GM23338 (cell line): ENCODE measurements at regions not wholly inside any gene's neighbourhood (a gene's known extent, or its start where the extent isn't known, plus 50 kb on each side); places are given as distances from the start of the nearest gene placed in this dataset.

Source experiments
- ATAC-seq: fragments of 200-7000 bp; cut with Tn5 transposase; 3 replicates; pipeline ENCODE4 v1.9.1; 2020
- DNase-seq: peaks from one replicate; pipeline ENCODE4 v3.0.0-alpha.2; 2015; ENCODE audit warnings: low spot score
- H2AFZ ChIP-seq: fragments of 200-600 bp; sonication (generic); 2 replicates; pipeline ENCODE4 v1.8.0; 2016; ENCODE audit warnings: antibody characterized with exemption, mild to moderate bottlenecking, moderate library complexity
- H3F3A ChIP-seq: fragments of 200-600 bp; sonication (generic); replicated peaks from 2 replicates; pipeline ENCODE4 v1.8.0; 2017; ENCODE audit warnings: antibody characterized with exemption, mixed run types, low read depth
- H3K27ac ChIP-seq: fragments of 200-600 bp; sonication (generic); 2 replicates; pipeline ENCODE4 v1.6.1; 2016; ENCODE audit warnings: low read depth
- H3K27me3 ChIP-seq: fragments of 200-600 bp; sonication (generic); 2 replicates; pipeline ENCODE4 v1.8.0; 2016; ENCODE audit warnings: mild to moderate bottlenecking, mixed run types, moderate library complexity; ENCODE audit not compliant: insufficient read depth
- H3K36me3 ChIP-seq: fragments of 200-600 bp; sonication (generic); 2 replicates; pipeline ENCODE4 v1.8.0; 2016; ENCODE audit warnings: mild to moderate bottlenecking; ENCODE audit not compliant: insufficient read depth
- H3K4me1 ChIP-seq: fragments of 200-600 bp; sonication (generic); 2 replicates; pipeline ENCODE4 v1.8.0; 2016; ENCODE audit warnings: mild to moderate bottlenecking, moderate library complexity; ENCODE audit not compliant: insufficient read depth
- H3K4me2 ChIP-seq: fragments of 200-600 bp; sonication (generic); 2 replicates; pipeline ENCODE4 v1.7.1; 2017; ENCODE audit warnings: mixed run types
- H3K4me3 ChIP-seq: fragments of 200-600 bp; sonication (generic); 2 replicates; pipeline ENCODE4 v1.6.1; 2016; ENCODE audit warnings: mixed run types
- H3K79me2 ChIP-seq: fragments of 200-600 bp; sonication (generic); replicated peaks from 2 replicates; pipeline ENCODE4 v1.8.0; 2017; ENCODE audit warnings: mild to moderate bottlenecking; ENCODE audit not compliant: insufficient read depth
- H3K9me2 ChIP-seq: fragments of 200-600 bp; sonication (generic); 2 replicates; pipeline ENCODE4 v1.8.0; 2017; ENCODE audit not compliant: insufficient read depth
- H4K20me1 ChIP-seq: fragments of 200-600 bp; sonication (generic); replicated peaks from 2 replicates; pipeline ENCODE4 v1.8.0; 2017; ENCODE audit warnings: mild to moderate bottlenecking; ENCODE audit not compliant: insufficient read depth
- H3K27ac Mint-ChIP-seq: 2 replicates; pipeline ENCODE4 v1.8.0; 2020; ENCODE audit warnings: inconsistent platforms, mild to moderate bottlenecking, moderate library complexity, mixed read lengths
- H3K27me3 Mint-ChIP-seq: 3 replicates; pipeline ENCODE4 v1.8.0; 2022; ENCODE audit warnings: low read depth, mild to moderate bottlenecking, moderate library complexity, mixed read lengths, inconsistent platforms; ENCODE audit not compliant: insufficient read depth, poor library complexity
- H3K36me3 Mint-ChIP-seq: 3 replicates; pipeline ENCODE4 v1.8.0; 2021; ENCODE audit warnings: low read depth, mild to moderate bottlenecking, inconsistent platforms, moderate library complexity, mixed read lengths
- H3K4me1 Mint-ChIP-seq: 3 replicates; pipeline ENCODE4 v1.8.0; 2020; ENCODE audit warnings: mild to moderate bottlenecking, inconsistent platforms, mixed read lengths
- H3K4me3 Mint-ChIP-seq: 3 replicates; pipeline ENCODE4 v1.8.0; 2021; ENCODE audit warnings: moderate library complexity, mild to moderate bottlenecking, inconsistent platforms, mixed read lengths
- H3K9me3 Mint-ChIP-seq: 3 replicates; pipeline ENCODE4 v1.8.0; 2020; ENCODE audit warnings: moderate library complexity, mild to moderate bottlenecking, inconsistent platforms, mixed read lengths
- CREB1 ChIP-seq: fragments of 250-450 bp; sonication (Bioruptor Pico); IDR thresholded peaks from 2 replicates; pipeline ENCODE4 v1.5.0; 2020; ENCODE audit warnings: low read depth, mild to moderate bottlenecking, moderate library complexity
- CTCF ChIP-seq, 2 experiments: fragments of 200-600 bp in 1 of 2; sonication (generic) in 1 of 2; conservative IDR thresholded peaks; 2 replicates each; pipeline versions ENCODE4 v1.5.1 to v1.6.1; 2016 to 2017; ENCODE audit warnings: antibody characterized with exemption in 2 of 2, low read depth in 2 of 2, mild to moderate bottlenecking in 2 of 2, moderate library complexity in 1 of 2
- ETS1 ChIP-seq: IDR thresholded peaks from 2 replicates; pipeline ENCODE4 v1.6.1; 2016; ENCODE audit warnings: antibody characterized with exemption
- EZH2 ChIP-seq: fragments of 200-600 bp; sonication (generic); IDR thresholded peaks from one replicate; pipeline ENCODE4 v1.8.0; 2017; ENCODE audit warnings: antibody characterized with exemption, mild to moderate bottlenecking, low read depth; ENCODE audit not compliant: unreplicated experiment
- EZH2phosphoT487 ChIP-seq: fragments of 200-600 bp; sonication (generic); IDR thresholded peaks from one replicate; pipeline ENCODE4 v1.8.1; 2018; ENCODE audit warnings: antibody characterized with exemption; ENCODE audit not compliant: unreplicated experiment
- JUNB ChIP-seq: IDR thresholded peaks from one replicate; pipeline ENCODE4 v1.6.1; 2016; ENCODE audit warnings: antibody characterized with exemption; ENCODE audit not compliant: unreplicated experiment
- NANOG ChIP-seq: IDR thresholded peaks from 2 replicates; pipeline ENCODE4 v1.6.1; 2016; ENCODE audit warnings: antibody characterized with exemption, borderline replicate concordance
- POLR2AphosphoS5 ChIP-seq: IDR thresholded peaks from 2 replicates; pipeline ENCODE4 v1.6.1; 2016; ENCODE audit warnings: antibody characterized with exemption, low read depth
- REST ChIP-seq: IDR thresholded peaks from one replicate; pipeline ENCODE4 v1.6.1; 2018; ENCODE audit warnings: antibody characterized with exemption; ENCODE audit not compliant: unreplicated experiment
- ZNF114 ChIP-seq: fragments of 250-450 bp; sonication (Bioruptor Pico); IDR thresholded peaks from 2 replicates; pipeline ENCODE4 v1.5.0; 2020; ENCODE audit warnings: mild to moderate bottlenecking, moderate library complexity

- Histone ChIP-seq H2AFZ (no peak overlapping the region), H3K79me2 (no peaks in the 10 kb centered on the region), H3K4me1 (peaks cover 12% of the 10 kb centered on the region), H3K36me3 (no peaks in the 10 kb centered on the region), H3K27ac (no peak overlapping the region), H3K4me2 (no peak overlapping the region), H3F3A (no peaks in the 10 kb centered on the region), H3K27me3 (no peaks in the 10 kb centered on the region), H3K9me2 (no peaks in the 10 kb centered on the region), H4K20me1 (no peaks in the 10 kb centered on the region), H3K4me3 (no peak overlapping the region)
- no peaks in the 10 kb centered on the region for H3K27me3 Mint-ChIP-seq
- DNase-seq (no peak), ATAC-seq (no peak)
- no peak for TF ChIP-seq CREB1 (CRISPR knock-in tag)
- no peak for TF ChIP-seq POLR2AphosphoS5
- TF ChIP-seq EZH2phosphoT487, result no peak
- no peak for TF ChIP-seq ETS1
- no peak for TF ChIP-seq CTCF (conservative IDR thresholded peaks at IDR 0.05; ENCODE audit: low read depth in 2 of 2)
- no peak for TF ChIP-seq REST
- TF ChIP-seq NANOG, result no peak
- TF ChIP-seq ZNF114 (CRISPR knock-in tag), result no peak
- no peak for TF ChIP-seq EZH2
- no peak for TF ChIP-seq JUNB
- no peak overlapping the region for H3K27ac Mint-ChIP-seq
- no peak overlapping the region for H3K4me3 Mint-ChIP-seq
- H3K36me3 Mint-ChIP-seq, result peaks cover 5% of the 10 kb centered on the region; the same call in 1 of the 3 replicates
- peaks cover 30% of the 10 kb centered on the region for H3K4me1 Mint-ChIP-seq
- 0 out of 3 replicates have a peak, but pooled peaks cover 2% of the 10 kb centered on the region for H3K9me3 Mint-ChIP-seq
Measured at GRCh38 chrX:45435481-45435880, 234.8 kb upstream of the DIPK2B start.
